ENCODE measurements at regions not wholly inside any gene's neighbourhood (a gene's known extent, or its start where the extent isn't known, plus 50 kb on each side); places are given as distances from the start of the nearest gene placed in this dataset.

GRCh38 chr5:77907786-77908185 lies 131.6 kb upstream of the TBCA start:
- TF ChIP-seq, protein P1, sequence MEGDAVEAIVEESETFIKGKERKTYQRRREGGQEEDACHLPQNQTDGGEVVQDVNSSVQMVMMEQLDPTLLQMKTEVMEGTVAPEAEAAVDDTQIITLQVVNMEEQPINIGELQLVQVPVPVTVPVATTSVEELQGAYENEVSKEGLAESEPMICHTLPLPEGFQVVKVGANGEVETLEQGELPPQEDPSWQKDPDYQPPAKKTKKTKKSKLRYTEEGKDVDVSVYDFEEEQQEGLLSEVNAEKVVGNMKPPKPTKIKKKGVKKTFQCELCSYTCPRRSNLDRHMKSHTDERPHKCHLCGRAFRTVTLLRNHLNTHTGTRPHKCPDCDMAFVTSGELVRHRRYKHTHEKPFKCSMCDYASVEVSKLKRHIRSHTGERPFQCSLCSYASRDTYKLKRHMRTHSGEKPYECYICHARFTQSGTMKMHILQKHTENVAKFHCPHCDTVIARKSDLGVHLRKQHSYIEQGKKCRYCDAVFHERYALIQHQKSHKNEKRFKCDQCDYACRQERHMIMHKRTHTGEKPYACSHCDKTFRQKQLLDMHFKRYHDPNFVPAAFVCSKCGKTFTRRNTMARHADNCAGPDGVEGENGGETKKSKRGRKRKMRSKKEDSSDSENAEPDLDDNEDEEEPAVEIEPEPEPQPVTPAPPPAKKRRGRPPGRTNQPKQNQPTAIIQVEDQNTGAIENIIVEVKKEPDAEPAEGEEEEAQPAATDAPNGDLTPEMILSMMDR (conservative IDR thresholded peaks at IDR 0.05; ENCODE audit: low read length): no peak
- TF ChIP-seq EZH2phosphoT487 (IDR thresholded peaks at IDR 0.05; ENCODE audit: borderline replicate concordance, low read depth, low read length): no peak

All from OCI-LY7 (cell line).